MG63 (cell line): ENCODE measurements at regions not wholly inside any gene's neighbourhood (a gene's known extent, or its start where the extent isn't known, plus 50 kb on each side); places are given as distances from the start of the nearest gene placed in this dataset.

Experiments used
- DNase-seq: peaks from one replicate; pipeline ENCODE4 v3.0.0-alpha.2; 2020
- H3K27me3 ChIP-seq: fragments of 250-450 bp; sonication (Bioruptor Pico); 2 replicates; pipeline ENCODE4 v1.5.1; 2020; ENCODE audit warnings: mild to moderate bottlenecking, moderate library complexity
- H3K36me3 ChIP-seq: fragments of 250-450 bp; sonication (Bioruptor Pico); 2 replicates; pipeline ENCODE4 v1.5.1; 2020; ENCODE audit warnings: mild to moderate bottlenecking, moderate library complexity
- H3K4me3 ChIP-seq: fragments of 250-450 bp; sonication (Bioruptor Pico); 2 replicates; pipeline ENCODE4 v1.5.1; 2020; ENCODE audit warnings: mild to moderate bottlenecking, moderate library complexity
- H3K9me3 ChIP-seq: fragments of 250-450 bp; sonication (Bioruptor Pico); 2 replicates; pipeline ENCODE4 v1.5.1; 2020; ENCODE audit warnings: mild to moderate bottlenecking, moderate library complexity

DNA sequence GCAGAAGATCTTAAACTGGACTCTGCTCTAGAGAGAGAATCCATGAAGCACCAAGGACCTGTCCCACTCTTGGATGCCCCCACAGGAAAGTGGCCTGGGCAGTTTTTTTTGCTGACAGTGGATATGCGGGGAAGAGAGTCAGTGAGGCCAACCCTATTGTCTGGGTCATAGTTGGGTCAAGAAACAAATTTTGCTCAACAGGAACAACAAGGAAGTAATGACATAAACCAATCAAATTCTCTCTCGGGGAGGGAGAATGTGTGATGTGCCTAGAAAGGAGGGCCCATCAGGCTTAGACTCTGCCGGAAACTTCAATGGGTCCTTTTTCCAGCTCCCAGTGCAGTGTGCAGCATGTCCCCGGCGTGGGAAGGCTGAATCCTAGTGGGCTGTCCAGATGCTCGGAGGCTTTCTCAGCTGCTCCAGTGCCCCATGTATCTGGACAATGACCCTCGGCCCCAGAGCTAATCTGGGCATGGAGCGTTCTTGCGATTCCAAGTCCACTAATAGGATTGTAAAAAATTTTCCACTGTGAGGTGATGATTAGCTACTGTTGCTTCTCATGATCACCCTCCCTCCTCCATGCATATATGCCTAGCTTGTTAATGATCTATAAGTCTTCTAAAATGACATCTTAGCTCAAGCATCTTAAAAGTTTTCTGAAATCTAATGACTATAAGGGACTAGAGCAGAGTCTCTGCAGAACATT lies 101.0 kb downstream of the SNX19 start:
- no peak for DNase-seq
- no peaks in the 10 kb centered on the region for H3K9me3 ChIP-seq
- H3K4me3 ChIP-seq: no peak overlapping the region
- H3K27me3 ChIP-seq: no peaks in the 10 kb centered on the region; the same call in 1 of the 2 replicates
- no peaks in the 10 kb centered on the region for H3K36me3 ChIP-seq

DNA sequence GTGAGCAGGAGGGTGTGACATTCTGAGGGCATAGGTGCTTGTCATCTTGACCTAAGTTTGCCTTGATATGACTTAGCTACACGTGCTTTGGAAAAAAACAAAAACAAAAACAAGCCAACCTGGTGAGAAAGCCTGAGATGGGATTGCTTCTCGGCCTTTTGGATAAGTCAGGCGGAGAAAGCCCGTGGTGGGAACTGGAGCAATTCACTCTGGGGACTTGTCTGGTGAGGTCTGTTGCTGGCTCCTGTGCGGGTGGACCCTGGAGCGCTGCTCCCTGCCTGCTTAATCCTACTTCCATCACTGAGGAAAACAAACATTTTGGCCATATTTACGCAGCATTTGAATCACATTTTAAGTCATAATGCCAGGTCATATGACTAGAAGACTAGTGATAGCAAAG lies 100.3 kb downstream of the SNX19 start:
- DNase-seq: no peak
- H3K4me3 ChIP-seq: no peak overlapping the region
- H3K9me3 ChIP-seq: no peaks in the 10 kb centered on the region
- no peaks in the 10 kb centered on the region for H3K36me3 ChIP-seq
- no peaks in the 10 kb centered on the region; the same call in 1 of the 2 replicates for H3K27me3 ChIP-seq

DNA sequence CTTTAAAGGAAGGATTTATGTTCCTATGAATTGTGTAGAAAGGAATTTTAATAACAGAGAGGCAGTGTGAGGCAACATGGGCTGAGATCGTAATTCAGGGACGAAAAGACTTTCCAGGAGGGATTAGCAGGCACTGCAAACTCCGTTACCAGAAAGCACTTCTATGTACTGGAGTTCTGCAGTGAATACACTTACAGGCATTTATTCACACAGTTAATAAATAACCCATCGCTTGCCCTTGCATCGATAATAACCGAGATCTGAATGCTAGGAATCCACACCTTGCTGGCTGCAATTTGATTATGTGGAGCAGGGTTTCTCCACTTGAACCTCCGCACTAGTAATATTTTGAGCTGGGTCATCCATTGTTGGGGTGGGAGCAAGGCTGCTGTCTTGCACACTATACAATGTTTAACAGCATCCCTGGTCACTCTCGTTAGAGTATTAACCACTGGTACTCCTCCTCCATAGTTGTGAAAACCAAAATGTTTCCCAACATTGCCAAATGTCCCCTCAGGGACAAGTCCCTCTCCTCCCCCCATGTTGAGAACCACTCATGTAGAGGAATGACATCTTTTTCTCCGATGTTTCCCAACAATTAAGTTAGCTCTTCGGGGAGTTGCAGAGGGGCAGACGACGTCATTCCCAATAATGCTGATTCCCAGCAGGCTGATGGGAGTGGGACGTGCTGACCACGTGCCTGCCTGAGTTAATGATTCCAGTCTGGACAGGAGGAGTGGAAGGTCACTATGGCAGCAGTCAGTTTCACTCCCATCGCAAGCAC lies 99.5 kb downstream of the SNX19 start:
- Histone ChIP-seq H3K27me3 (no peaks in the 10 kb centered on the region; the same call in 1 of the 2 replicates), H3K4me3 (no peak overlapping the region), H3K36me3 (no peaks in the 10 kb centered on the region), H3K9me3 (no peaks in the 10 kb centered on the region)
- no peak for DNase-seq

DNA sequence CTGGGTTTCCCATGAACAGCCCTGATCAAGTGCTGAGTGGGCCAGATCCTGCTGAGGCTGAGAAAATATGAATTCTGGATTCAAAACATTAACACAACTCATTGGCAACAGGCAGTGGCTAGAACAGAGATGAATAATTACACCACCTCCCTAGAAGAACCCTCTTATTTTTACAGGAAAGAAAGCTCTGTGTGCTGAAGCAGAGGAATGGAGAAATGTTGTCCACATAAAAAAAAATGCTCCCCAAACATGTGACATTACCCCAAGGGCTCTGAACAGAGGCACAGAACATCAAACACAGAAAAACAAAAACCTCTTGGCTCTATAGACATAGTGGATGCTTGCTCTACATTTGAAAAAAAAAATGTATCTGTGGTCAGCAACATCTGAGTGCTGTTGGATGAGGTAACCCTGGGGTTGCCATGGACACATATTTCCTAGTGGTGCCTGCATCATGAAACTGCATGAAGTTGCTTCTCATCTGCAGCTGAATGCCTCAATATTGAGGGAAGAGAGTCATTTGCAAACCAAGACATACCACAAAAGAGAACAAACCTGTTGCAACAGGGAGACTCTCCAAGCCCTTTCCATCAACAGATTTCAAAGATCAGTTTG lies 98.8 kb downstream of the SNX19 start:
- no peak for DNase-seq
- Histone ChIP-seq H3K4me3 (no peak overlapping the region), H3K27me3 (no peaks in the 10 kb centered on the region; the same call in 1 of the 2 replicates), H3K9me3 (no peaks in the 10 kb centered on the region), H3K36me3 (no peaks in the 10 kb centered on the region)

DNA sequence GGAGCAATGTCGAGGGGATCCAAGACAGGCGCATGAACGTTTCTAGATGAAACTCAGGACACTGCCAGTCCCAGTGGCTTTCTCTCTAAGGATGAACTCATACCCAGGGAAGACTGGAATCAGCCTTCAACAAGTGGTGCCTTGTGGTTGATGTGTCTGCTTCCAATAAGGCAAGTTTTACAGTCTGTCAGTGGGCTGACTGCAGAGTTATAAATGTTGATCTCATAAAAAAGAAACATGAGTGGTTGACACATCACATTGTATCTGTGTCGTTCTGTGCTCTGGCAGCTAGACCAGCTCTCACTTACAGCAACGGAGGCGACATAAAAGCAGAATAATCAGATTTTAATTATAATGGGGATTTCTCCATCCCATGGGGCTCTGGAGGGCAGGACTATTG lies 96.7 kb downstream of the SNX19 start:
- H3K27me3 ChIP-seq: no peaks in the 10 kb centered on the region; the same call in 1 of the 2 replicates
- no peaks in the 10 kb centered on the region for H3K36me3 ChIP-seq
- no peak for DNase-seq
- no peak overlapping the region for H3K4me3 ChIP-seq
- H3K9me3 ChIP-seq: no peaks in the 10 kb centered on the region
